Embryonic facial prominence (tissue), 1 donor: ENCODE measurements at regions not wholly inside any gene's neighbourhood (a gene's known extent, or its start where the extent isn't known, plus 50 kb on each side); places are given as distances from the start of the nearest gene placed in this dataset.
"Not testable (repeated sequence)": the region's sequence is repeated elsewhere in the genome, so short reads cannot be mapped to it uniquely, and the experiment has no call there.

Source experiments
- DNase-seq: peaks from one replicate; pipeline ENCODE4 v3.0.0-alpha.2; 2016; ENCODE audit errors: extremely low spot score

DNA sequence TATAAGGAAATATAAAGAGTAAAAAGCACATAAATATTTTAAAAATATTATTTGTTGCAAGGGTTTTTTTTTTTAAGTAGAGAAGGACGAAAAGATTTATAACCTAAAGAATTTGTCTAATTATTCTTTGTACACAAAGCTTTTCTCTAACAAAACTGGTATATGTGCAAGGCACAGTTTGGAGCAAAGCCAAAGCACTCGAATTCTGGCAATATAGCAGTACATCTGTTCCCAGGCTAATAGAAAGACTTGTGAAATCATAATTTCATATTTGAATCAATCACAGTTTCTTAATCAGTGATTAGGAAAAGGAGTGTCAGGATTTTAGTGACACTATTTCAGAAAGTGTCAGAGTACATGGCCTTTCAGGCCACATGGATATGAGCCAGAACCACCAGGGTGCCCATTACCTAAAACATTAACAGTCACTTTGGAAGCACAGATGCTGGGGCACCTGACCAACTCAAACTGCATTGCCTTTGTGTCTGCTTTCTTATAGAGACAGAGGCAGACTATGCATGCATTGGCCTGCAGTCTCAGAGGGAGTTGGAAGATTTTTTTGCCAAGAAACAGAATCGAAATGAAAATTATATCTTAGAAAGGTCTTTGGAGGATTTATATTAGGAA is 651.8 kb upstream of the SGO1 start:
- no peak for DNase-seq

DNA sequence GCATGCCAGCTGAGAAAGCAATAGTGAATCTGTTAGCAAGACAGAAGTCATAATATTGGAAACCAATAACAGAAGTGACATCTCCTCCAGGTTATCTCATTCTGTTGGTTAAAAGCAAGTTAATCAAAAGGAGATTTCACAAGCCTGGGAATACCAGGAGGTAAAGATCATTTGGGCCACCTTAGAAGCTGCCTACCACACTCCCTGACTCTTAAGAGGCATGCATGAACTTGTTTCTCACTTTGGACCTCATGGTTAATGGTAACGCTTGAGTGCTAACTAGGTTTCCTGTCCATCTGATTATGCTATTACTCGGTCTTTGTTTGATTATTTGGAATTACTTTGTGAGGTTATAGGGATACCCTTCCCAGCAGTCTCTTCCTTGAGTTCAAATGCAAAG is 650.8 kb upstream of the SGO1 start:
- no peak for DNase-seq

DNA sequence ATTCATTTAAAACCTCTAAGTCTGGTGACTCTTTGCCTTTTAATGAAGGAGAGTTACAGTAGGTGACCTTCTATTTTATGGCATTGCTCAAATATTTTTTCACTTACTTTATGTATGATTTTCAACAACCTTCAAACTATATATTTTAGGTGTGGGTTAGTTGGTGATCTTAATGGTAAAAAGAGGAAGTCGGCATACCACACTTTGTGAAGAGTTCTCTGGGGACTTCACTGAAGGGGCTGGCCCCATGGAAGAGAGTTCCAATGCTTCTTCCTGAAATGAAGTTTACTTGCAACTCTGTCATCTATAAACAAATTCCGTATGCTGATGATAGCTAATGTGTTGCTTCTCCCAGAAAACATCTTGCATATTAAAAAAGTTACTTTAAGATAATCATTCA is 647.0 kb upstream of the SGO1 start:
- DNase-seq: no peak

DNA sequence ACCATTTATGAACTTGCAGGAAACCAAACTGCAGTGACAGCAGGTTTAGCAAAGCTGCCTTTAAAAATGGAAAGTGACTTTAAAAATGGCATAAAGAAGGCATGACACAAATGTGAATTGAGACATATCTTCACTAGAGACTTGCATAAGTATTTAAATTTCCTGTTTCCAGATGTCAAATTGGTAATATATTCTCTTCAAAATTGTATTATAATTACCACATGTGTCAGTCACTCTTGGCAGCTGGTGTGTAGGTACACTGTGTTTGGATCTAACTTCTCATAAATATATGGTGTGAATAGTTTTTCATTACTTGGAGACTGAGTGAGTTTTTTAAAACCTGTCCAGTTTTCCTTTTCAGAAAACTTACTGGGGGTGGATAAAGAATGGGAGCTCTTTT is 636.2 kb upstream of the SGO1 start:
- DNase-seq: no peak

DNA sequence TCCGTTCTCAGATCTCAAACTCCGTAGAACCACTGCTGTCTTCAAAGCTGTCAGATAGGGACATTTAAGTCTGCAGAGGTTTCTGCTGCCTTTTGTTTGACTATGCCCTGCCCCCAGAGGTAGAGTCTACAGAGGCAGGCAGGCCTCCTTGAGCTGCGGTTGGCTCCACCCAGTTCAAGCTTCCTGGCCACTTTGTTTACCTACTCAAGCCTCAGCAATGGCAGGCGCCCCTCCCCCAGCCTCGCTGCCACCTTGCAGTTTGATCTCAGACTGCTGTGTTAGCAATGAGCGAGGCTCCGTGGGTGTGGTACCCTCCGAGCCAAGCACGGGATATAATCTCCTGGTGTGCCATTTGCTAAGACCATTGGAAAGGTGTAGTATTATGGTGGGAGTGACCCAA is 634.9 kb upstream of the SGO1 start:
- not testable (repeated sequence) for DNase-seq

DNA sequence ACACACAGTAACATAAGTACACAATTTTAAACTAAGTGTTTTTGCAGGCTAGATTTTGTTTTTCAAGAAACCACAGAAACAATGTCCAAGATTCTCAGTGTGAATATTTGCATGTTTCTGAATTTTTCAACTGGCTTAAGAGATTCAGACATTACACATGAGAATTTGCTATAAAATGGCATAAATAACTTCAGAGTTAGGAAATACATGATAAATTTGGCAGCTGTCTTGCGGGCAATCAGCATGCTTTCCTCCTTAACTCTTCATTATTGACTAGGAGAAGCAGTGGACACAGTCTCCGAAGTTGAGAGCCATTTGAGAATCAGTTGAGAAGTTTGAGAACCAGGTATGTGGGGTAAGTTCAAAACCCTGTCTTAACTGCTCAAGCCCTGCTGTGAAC is 625.6 kb upstream of the SGO1 start:
- no peak for DNase-seq

DNA sequence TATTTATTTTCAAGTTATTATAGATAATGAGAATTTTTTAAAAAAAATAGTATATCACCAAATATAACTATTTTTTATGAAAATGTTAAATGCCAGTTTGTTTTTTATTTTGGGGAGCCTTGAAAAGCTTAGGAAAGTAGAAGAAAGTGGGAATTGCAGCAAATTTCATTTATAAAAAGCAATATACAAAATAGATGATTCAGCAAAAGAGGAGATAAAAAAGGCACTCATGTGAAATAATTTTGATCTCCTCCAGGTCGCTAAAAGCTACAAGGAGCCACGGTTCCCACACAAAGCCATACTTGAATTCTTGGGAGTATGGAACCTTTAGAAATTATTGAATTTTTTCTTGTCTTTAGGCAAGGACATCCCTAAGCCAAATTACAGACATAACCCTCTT is 625.0 kb upstream of the SGO1 start:
- no peak for DNase-seq

DNA sequence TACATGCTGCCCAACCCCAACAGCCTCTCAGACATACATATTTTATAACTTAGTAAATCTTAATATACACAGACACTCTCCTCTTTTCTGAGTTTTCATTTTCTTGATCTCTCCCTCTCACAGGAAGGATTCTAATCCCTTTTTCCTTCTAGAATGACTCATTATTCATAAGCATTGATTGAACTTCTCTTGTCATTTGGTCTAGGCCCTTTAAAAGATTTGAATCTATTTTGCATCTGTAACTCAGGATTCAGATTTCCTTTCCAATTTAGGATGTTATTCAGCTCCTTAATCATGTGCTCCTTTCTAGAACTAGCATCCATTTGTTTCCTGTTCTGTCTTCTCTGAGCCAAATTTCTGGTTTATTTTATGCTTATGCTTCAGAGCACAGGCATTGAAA is 624.5 kb upstream of the SGO1 start:
- no peak for DNase-seq

DNA sequence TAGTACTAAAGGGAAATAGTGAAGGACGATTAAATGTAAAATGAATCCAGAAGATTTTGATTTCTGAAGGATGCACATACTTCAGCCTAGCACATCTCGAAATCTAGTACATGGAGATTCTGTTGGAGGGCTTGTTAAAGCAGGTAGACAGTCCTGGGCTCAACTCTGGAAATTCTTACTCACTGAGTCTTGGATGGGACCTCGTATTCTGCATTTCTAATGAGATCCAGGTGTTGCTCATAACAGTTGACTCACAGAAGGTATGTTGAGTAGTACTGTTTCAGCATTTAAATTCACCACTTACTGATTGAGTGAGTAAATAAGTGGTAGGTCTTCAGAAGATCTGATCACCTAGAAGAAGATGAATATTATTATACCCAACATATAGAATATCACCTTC is 623.4 kb upstream of the SGO1 start:
- no peak for DNase-seq

DNA sequence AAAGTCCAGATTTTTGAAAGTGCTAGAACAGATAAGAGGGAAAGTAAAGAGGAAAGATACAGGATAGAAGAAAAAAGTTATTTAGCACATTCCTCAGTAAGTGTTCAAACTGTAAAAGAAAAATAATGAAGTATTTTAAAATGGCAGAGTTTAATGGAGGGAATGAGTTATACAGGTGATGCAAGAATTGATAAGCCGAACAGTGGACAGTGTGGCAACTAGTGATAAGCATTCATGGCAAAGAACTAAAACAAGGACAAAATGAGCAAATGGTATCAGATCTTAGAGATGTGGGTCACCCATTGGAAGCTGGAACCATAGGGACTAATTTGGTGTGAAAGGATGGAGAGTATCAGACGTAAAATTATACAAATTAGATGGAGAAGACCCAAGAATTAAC is 622.9 kb upstream of the SGO1 start:
- no peak for DNase-seq

DNA sequence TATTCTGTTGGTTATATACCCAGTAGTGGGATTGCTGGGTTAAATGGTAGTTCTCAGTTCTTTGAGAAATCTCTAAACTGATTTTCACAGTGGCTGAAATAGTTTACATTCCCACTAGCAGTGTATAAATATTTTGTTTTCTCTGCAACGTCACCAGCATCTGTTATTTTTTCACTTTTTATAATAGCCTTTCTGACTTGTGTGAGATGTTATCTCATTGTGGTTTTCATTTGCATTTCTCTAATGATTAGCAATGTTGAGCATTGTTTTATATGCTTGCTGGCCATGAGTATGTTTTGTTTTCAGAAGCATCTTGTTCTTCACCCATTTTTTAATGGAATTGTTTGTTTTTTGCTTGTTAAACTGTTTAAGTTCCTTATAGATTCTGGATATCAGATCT is 612.7 kb upstream of the SGO1 start:
- no peak for DNase-seq

DNA sequence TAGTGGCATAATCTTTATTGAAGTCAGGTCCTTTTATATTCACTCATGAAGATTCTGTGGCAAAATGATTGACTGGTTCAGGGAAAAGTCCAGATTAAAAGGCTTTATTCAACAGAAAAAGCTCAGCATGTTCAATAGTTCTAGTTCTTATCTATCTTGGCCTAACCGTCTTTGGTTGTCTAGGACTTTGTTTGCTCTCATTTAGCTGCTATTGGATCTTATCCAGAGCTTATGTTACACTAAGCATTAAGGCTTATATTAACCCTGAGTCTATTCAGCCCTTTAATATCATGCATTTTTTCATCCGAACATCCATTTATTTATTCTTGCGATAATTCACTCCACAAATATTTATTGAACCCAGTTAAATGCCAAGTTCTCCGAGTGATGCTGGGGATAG is 601.0 kb upstream of the SGO1 start:
- no peak for DNase-seq

DNA sequence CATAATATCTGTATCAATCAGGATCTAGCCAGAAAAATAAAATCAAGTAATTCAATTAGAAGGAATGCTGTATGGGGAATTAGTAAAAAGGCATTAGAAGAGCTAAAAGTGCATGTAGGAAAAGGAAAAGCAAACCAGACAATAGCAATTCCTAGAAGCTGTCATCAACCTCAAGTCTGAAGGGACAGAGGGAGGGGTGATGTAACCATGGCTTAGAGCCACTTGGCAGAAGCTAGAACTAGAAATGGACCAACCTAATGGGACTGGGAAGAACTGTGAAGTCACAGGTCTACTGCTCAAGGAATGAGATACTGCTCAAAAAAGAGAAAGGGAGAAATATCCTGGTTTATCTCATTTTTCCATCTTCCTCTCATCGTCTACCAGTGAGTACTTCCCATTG is 590.7 kb upstream of the SGO1 start:
- no peak for DNase-seq

DNA sequence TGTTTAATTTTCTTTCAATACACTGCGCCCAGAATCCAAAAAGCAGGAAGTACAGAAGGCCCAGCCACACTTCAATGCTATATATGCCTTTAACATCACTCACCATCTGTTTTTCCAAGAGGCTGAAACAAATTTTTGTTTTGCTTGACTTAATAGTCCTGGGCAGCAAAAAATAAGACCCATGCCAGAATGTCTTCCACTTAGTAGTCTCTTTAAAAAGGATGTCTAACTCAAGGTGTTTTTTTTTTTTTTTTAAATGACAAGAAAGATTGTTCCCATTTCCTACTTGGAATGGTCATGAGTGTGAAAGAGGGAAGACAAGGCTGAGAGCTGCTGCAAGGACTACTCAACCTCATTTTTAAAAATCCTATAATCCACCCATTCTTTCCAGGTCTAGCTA is 590.3 kb upstream of the SGO1 start:
- no peak for DNase-seq

DNA sequence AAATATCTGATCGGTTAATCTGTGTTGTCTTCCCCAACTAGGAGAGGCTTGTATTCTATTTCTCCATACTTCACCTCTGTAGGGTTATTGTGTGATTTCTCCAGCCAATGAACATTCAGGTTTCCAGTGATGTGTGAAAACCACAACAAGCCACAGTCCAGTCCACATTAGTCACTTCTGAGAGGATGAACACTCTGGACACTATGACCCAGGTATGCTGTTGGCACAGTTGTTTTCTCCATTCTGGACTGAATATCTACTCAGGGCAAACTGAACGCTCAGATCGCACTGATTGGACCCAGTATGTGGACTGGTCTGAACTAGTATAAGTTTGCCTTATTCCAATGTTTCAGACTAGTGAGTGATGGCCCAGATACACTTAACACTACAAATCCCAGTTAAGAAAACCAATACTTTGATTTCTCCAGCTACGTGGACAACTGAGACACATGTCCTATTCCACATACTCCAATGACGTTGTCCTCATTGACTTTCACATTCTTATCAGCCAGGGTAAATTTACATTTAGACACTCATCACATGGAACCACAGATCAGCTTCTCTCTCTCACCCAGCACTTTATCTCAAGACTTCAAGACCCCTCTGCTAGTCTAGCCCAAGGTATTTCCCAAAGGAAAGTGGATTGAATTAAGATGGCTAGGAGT is 587.4 kb upstream of the SGO1 start:
- no peak for DNase-seq

DNA sequence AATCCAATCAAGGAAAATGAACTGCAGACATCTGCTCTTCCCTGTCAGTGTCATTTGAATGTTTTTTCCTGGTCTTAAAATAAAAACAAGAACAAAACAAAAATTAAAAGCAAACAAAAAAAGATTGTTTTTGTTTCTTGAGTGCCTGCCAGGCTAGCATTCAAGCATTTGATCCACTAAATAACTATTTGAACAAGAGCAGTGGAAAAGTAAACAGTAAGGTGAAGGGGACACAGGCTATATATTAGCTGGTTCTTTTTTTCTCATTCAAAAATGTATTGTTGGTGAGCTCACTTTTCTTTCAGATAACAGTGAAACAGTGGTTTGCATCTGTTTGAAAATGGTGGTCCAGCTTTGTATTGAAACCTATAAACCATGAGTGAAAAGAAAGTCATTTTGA is 586.9 kb upstream of the SGO1 start:
- DNase-seq: no peak

DNA sequence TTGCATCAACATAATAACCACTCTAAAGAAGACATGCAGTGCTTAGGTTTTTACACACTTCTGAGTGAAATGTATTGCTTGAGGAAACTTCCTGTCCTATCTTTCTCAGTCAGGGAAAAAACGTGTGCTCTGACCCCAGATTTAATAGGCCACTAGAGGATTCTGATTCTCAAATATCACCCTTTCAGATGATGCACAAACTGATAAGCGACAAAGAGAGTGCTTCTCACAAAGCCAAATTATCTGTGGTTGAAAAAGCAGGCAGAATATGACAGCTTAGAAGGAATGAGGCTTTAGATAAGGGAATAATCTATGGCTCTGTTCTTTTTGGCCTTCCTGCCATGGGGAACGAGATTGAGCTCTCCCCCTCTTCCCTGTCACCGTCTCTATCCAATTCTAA is 583.4 kb upstream of the SGO1 start:
- no peak for DNase-seq

DNA sequence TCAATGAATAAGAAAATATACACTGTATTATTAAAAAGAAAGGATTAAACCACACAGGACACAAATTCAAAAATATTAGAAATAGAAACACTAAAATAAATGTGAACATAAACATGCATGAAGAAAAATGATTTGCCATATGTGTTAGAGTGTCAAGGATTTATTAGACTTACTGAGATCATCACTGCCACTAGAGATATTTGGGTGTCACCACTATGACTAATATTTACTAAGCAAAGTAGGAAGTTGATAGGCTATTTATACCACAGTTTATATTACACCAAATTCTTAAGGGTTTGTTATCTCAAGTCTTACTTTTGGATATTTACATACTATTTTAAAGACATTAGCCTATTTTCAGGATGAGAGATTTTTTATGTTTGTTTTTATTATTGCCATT is 575.0 kb upstream of the SGO1 start:
- DNase-seq: no peak

DNA sequence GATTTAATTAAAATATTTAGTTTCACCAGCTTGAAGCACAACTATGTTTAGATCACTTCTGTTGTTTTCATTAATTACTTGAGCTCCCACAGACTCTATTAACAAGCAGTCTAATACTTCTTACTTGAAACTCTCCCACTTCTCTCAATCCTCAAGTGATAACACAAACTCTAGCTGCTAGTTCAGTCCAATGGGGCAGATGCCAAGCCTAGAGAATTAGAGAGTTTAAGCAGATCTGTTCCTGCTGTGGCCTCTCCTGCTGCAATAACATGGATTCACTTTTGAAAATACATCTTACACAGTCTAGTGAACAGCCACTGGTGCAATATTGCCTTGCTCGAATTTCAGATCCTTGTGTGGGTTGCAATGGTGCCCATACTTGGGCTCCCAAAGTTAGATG is 566.4 kb upstream of the SGO1 start:
- DNase-seq: no peak

DNA sequence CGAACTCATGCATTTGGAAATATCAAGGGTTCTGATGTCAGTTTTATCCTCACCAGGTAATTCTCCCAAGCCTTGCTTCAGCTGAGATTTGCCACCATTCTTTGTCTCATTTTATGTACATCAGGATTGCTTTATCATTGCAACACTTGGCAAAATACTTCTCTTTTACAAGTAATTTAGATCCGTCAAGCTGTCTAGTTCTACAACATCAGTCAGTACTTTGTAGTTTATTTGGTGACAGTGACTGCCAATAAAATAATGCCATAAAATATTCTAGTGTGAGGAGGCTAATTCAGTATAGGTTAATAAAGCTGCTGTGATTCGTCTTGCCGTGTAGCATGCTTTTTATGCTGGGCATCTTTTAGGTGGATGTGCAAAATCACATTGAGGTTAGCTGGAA is 565.3 kb upstream of the SGO1 start:
- no peak for DNase-seq

DNA sequence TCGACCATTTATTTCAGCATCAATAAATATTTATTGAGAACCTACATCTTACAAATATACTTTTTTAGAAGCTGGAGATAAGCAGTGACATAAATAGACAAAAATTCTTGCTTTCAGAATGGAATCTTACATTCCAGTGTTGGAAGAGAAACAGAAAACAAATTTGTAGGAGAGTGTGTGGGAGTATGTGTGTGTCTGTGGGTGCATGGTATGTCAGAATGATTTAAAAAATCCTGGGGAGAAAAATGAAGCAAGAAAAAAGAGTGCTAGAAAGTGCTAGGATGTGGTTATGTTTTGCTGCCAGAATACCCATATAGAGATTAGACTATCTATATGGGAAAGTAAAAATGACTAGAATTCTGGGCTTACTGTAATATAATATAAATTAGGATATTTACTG is 561.7 kb upstream of the SGO1 start:
- DNase-seq: no peak

DNA sequence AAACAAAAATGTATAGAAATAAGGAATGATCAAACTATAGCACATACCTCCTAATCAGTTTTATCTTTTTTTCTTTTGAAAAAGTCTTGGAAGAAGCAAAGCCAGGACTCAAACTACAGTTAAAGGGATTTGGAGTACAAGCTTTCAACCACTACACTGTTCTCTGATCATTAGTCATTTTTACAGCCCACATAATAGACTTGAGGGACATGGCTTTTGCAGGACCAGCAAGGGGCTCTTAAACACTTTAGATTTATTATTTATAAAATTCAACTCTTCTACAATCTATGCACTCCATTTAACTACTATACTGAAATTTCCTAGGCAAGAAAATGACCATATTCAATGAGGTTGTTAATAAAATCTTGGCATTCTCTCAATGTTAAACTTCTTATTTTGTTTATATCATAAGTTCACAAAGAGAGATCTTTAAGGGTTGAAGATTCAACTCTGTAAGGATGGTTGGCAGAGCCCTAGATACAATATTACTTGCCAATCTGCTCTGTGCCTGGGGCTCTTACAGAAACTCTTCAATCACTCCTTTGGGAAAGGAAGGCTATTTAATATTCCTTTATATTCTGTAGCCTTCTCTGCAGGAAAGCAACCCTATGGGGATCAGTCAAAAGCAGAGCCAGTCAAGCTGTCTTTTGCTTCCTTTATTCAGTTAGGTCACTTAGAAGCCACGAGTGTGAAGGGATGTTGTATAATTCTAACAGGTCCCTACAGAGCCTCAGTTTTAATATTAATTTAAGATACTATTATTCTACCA is 557.7 kb upstream of the SGO1 start:
- DNase-seq: no peak

DNA sequence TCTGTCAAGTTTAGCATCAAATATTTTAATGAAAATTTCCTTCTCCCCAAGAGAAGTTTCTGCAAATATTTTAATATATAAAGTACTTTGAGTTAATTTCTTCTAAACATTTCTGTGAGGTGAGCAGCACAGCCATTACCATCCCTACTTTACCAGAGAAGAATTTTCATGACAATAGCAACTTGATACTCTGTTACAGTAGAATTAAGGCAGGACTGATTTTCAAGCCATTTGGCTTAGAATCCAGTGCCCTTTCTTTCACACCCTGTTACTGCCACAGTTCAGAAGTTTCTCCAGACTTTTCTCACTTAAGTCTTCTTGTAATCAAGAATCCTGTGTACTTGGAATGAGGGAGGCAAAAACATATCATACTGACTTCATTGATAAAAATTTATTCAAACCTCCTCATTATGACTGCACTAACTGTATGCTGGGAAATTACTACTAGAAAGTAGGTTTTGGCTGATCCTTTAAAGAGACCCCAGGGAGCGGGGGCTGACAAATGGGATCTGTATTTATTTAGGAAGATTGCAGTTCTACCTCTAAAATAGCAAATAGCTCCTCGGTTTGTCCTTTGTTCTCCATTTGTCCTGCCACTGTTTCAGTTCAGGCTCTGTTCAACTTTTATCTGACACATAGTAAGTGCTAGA is 557.0 kb upstream of the SGO1 start:
- DNase-seq: no peak
